PC-9 (cell line): ENCODE measurements at regions not wholly inside any gene's neighbourhood (a gene's known extent, or its start where the extent isn't known, plus 50 kb on each side); places are given as distances from the start of the nearest gene placed in this dataset.
"Not testable (repeated sequence)": the region's sequence is repeated elsewhere in the genome, so short reads cannot be mapped to it uniquely, and the experiment has no call there.

Experiments
- BruUV-seq: library from RNA; stranded (reverse); fragments of 400-500 nt; replicated peaks from 2 replicates; lab custom pipeline; 2021; lab: Mats Ljungman, UMichigan
- CTCF ChIA-PET: fragments of 300-600 bp; sonication (Branson Sonifier 250); formaldehyde crosslinking; loops from one replicate; lab custom pipeline; 2022; ENCODE audit warnings: antibody characterized with exemption; lab: Charles Lee
- POLR2A ChIA-PET: fragments of 300-600 bp; sonication (Branson Sonifier 250); formaldehyde crosslinking; loops from one replicate; lab custom pipeline; 2022; ENCODE audit warnings: antibody characterized with exemption; ENCODE audit not compliant: unreplicated experiment; lab: Charles Lee
- DNase-seq, 2 experiments: peaks; one replicate each; pipeline versions ENCODE4 v3.0.0 to v3.0.0-alpha.2; 2015 to 2022; ENCODE audit warnings: mixed read lengths in 1 of 2
- H2AFZ ChIP-seq: fragments of 200-600 bp; sonication (generic); 2 replicates; pipeline ENCODE4 v1.8.1; 2017; ENCODE audit warnings: antibody characterized with exemption
- H3F3A ChIP-seq: fragments of 200-600 bp; sonication (generic); 2 replicates; pipeline ENCODE4 v1.8.1; 2017; ENCODE audit warnings: antibody characterized with exemption, mild to moderate bottlenecking, low read depth; ENCODE audit not compliant: insufficient read depth
- H3K27ac ChIP-seq: fragments of 200-600 bp; sonication (generic); 2 replicates; pipeline ENCODE4 v1.6.1; 2016; ENCODE audit warnings: mixed run types
- H3K27me3 ChIP-seq: fragments of 200-600 bp; sonication (generic); 2 replicates; pipeline ENCODE4 v1.6.1; 2016; ENCODE audit warnings: low read depth, mixed run types; ENCODE audit not compliant: insufficient read depth
- H3K36me3 ChIP-seq: fragments of 200-600 bp; sonication (generic); 2 replicates; pipeline ENCODE4 v1.6.1; 2016; ENCODE audit warnings: low read depth, mixed run types
- H3K4me1 ChIP-seq: fragments of 200-600 bp; sonication (generic); replicated peaks from 2 replicates; pipeline ENCODE4 v1.6.1; 2016; ENCODE audit warnings: mixed run types; ENCODE audit not compliant: insufficient read depth
- H3K4me2 ChIP-seq: fragments of 200-600 bp; sonication (generic); 2 replicates; pipeline ENCODE4 v1.6.1; 2017; ENCODE audit warnings: mixed run types
- H3K4me3 ChIP-seq: fragments of 200-600 bp; sonication (generic); 2 replicates; pipeline ENCODE4 v1.6.1; 2016; ENCODE audit warnings: mixed run types
- H3K79me2 ChIP-seq: fragments of 200-600 bp; sonication (generic); 2 replicates; pipeline ENCODE4 v1.6.1; 2017; ENCODE audit warnings: low read depth, mixed run types
- H3K9me2 ChIP-seq: fragments of 200-600 bp; sonication (generic); 2 replicates; pipeline ENCODE4 v1.8.1; 2017; ENCODE audit warnings: mild to moderate bottlenecking; ENCODE audit not compliant: insufficient read depth
- H3K9me3 ChIP-seq: fragments of 200-600 bp; sonication (generic); 2 replicates; pipeline ENCODE4 v1.8.1; 2016; ENCODE audit warnings: low read depth; ENCODE audit not compliant: insufficient read depth
- H4K20me1 ChIP-seq: fragments of 200-600 bp; sonication (generic); 2 replicates; pipeline ENCODE4 v1.8.1; 2017; ENCODE audit not compliant: insufficient read depth
- EZH2 ChIP-seq: fragments of 200-600 bp; sonication (generic); IDR thresholded peaks from 2 replicates; pipeline ENCODE4 v1.8.0; 2017; ENCODE audit warnings: antibody characterized with exemption, low read depth
- intact Hi-C: fragments of 100-400 bp; cut with micrococcal nuclease; formaldehyde crosslinking; loops from one replicate; pipeline ENCODE4 v1.10.0; 2022; ENCODE audit not compliant: unreplicated experiment
- TF ChIP-seq, protein P1 (sequence below): fragments of 200-600 bp; sonication (generic); conservative IDR thresholded peaks from 2 replicates; pipeline ENCODE4 v1.6.1; 2017; ENCODE audit warnings: mixed run types, antibody characterized with exemption, mild to moderate bottlenecking, moderate library complexity

DNA sequence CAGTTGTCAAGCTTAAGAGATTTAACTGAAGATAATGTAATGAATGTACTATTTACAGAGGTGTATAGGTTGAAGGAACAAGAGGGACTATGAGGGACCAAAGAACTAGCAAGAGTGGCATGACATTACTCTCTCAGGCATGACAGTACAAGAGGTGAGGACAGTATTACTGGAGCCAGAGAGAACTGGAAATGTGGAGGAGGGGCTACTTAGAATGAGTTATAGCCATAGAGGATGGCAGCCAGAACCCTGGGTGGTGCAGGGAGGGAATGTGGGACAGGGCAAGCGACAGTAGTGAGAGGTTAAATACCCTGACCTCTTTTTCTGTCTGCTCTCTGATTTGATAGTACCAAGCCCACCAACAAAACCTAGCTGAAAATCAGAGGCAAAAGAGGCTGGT, 122.6 kb upstream of the UGP2 start:
- H3F3A ChIP-seq, result no peaks in the 10 kb centered on the region
- no peak overlapping the region for H3K4me3 ChIP-seq
- CTCF ChIA-PET, result no interaction called here
- H3K36me3 ChIP-seq, result no peaks in the 10 kb centered on the region
- no peak overlapping the region for H3K4me2 ChIP-seq
- no peaks in the 10 kb centered on the region for H3K79me2 ChIP-seq
- POLR2A ChIA-PET, result no interaction called here
- H3K9me2 ChIP-seq, result no peaks in the 10 kb centered on the region
- no peak for DNase-seq
- H3K4me1 ChIP-seq, result no peaks in the 10 kb centered on the region
- no peaks in the 10 kb centered on the region for H3K27me3 ChIP-seq
- H4K20me1 ChIP-seq, result no peaks in the 10 kb centered on the region
- no peak overlapping the region for H2AFZ ChIP-seq
- TF ChIP-seq, protein P1, sequence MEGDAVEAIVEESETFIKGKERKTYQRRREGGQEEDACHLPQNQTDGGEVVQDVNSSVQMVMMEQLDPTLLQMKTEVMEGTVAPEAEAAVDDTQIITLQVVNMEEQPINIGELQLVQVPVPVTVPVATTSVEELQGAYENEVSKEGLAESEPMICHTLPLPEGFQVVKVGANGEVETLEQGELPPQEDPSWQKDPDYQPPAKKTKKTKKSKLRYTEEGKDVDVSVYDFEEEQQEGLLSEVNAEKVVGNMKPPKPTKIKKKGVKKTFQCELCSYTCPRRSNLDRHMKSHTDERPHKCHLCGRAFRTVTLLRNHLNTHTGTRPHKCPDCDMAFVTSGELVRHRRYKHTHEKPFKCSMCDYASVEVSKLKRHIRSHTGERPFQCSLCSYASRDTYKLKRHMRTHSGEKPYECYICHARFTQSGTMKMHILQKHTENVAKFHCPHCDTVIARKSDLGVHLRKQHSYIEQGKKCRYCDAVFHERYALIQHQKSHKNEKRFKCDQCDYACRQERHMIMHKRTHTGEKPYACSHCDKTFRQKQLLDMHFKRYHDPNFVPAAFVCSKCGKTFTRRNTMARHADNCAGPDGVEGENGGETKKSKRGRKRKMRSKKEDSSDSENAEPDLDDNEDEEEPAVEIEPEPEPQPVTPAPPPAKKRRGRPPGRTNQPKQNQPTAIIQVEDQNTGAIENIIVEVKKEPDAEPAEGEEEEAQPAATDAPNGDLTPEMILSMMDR, result no peak
- TF ChIP-seq EZH2, result no peak
- H3K9me3 ChIP-seq, result no peaks in the 10 kb centered on the region
- no TSS peak for BruUV-seq
- intact Hi-C loops, result no loop called here
- no peak overlapping the region for H3K27ac ChIP-seq

DNA sequence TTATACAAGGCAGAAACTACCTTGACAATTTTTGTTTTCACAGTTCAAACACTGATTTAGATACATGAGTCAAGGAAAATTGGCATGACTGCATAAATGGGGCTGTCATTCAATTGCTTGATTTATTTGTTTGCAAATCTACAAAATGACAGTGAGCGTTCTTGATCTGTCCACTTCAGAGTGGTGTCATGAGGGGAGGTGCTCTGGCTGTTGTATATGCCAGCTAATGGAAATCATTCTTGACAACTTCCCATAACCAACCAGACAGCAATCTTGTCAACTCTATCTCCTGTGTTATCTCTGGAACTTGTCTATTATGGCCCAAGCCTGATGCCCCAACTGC, 120.6 kb upstream of the UGP2 start:
- no peak for DNase-seq
- Histone ChIP-seq H4K20me1 (no peaks in the 10 kb centered on the region), H3F3A (no peaks in the 10 kb centered on the region), H3K4me2 (no peak overlapping the region), H3K9me3 (no peaks in the 10 kb centered on the region), H3K4me1 (no peaks in the 10 kb centered on the region), H3K27ac (no peak overlapping the region), H2AFZ (no peak overlapping the region), H3K79me2 (no peaks in the 10 kb centered on the region), H3K27me3 (no peaks in the 10 kb centered on the region), H3K36me3 (no peaks in the 10 kb centered on the region), H3K4me3 (no peak overlapping the region), H3K9me2 (no peaks in the 10 kb centered on the region)
- ChIA-PET CTCF (no interaction called here), POLR2A (no interaction called here)
- intact Hi-C loops, result no loop called here
- TF ChIP-seq, protein P1, result no peak
- no peak for TF ChIP-seq EZH2
- no TSS peak for BruUV-seq

DNA sequence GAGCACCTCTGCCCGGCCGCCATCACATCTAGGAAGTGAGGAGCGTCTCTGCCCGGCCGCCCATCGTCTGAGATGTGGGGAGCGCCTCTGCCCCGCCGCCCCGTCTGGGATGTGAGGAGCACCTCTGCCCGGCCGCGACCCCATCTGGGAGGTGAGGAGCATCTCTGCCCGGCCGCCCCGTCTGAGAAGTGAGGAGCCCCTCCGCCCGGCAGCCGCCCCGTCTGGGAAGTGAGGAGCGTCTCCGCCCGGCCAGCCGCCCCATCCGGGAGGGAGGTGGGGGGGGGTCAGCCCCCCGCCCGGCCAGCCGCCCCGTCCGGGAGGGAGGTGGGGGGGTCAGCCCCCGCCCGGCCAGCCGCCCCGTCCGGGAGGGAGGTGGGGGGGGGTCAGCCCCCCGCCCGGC, 119.4 kb upstream of the UGP2 start:
- H4K20me1 ChIP-seq, H3K4me1 ChIP-seq, CTCF ChIA-PET, POLR2A ChIA-PET, H3K4me3 ChIP-seq, H3K79me2 ChIP-seq, H3F3A ChIP-seq, H3K36me3 ChIP-seq, H3K9me2 ChIP-seq, H3K4me2 ChIP-seq, DNase-seq, H3K9me3 ChIP-seq, BruUV-seq, H3K27ac ChIP-seq, intact Hi-C loops, H3K27me3 ChIP-seq, H2AFZ ChIP-seq: not testable (repeated sequence)

DNA sequence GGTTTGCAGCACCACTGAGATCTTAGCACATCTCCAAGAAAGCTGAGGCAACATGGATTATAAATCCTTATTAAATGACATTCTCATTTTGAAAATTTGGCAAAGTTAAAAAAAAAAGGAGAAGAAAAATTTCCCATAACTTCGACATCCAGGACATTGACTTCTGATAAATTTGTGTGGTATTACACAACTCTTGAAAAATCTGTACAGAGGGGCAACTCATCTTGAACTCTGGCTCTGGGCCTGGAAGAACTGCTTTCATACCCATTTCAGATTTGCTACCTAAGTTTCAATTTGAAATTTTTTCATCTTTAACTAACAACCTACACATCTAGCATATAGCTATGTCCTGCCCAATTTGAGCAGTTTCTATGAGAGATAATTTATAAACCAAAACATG, 118.0 kb upstream of the UGP2 start:
- CTCF ChIA-PET, result interaction anchor here (0.5 kb wide), 1 partner anchor 379 kb away, joined by 4 read pairs; no protein-coding TSS in a partner anchor
- no peak overlapping the region for H2AFZ ChIP-seq

DNA sequence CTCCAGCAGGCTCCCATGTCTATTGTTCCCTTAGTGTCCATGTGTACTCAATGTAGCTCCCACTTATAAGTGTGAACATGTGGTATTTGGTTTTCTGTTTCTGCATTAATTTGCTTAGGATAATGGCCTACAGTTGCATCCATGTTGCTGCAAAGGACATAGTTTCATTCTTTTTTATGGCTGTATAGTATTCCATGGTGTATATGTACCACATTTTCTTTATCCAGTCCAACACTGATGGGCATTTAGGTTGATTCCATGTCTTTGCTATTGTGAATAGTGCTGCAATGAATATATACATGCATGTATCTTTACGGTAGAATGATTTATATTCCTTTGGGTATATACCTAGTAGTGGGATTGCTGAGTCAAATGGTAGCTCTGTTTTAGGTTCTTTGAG, 116.5 kb upstream of the UGP2 start:
- H3K4me2 ChIP-seq, CTCF ChIA-PET, H3K27me3 ChIP-seq, POLR2A ChIA-PET, H3K4me3 ChIP-seq, DNase-seq, H4K20me1 ChIP-seq, H3K4me1 ChIP-seq, H3K27ac ChIP-seq, intact Hi-C loops, BruUV-seq, H3K79me2 ChIP-seq, H3F3A ChIP-seq, H3K9me3 ChIP-seq, H3K36me3 ChIP-seq, H2AFZ ChIP-seq, H3K9me2 ChIP-seq: not testable (repeated sequence)

More for the DNA sequence above, 118.0 kb upstream of the UGP2 start:
- Histone ChIP-seq H3K4me2 (no peak overlapping the region), H3K36me3 (no peaks in the 10 kb centered on the region), H3K4me1 (no peaks in the 10 kb centered on the region), H3K9me2 (no peaks in the 10 kb centered on the region; the same call in 1 of the 2 replicates), H3K9me3 (no peaks in the 10 kb centered on the region), H3K27ac (no peak overlapping the region), H3F3A (no peaks in the 10 kb centered on the region), H3K27me3 (no peaks in the 10 kb centered on the region), H3K4me3 (no peak overlapping the region), H3K79me2 (no peaks in the 10 kb centered on the region), H4K20me1 (no peaks in the 10 kb centered on the region)
- TF ChIP-seq, protein P1, result no peak
- no peak for TF ChIP-seq EZH2
- no peak for DNase-seq
- BruUV-seq, result no TSS peak
- POLR2A ChIA-PET, result no interaction called here
- intact Hi-C loops, result no loop called here
